GM21390 (cell line): ENCODE measurements at regions not wholly inside any gene's neighbourhood (a gene's known extent, or its start where the extent isn't known, plus 50 kb on each side); places are given as distances from the start of the nearest gene placed in this dataset.
"Not testable (repeated sequence)": the region's sequence is repeated elsewhere in the genome, so short reads cannot be mapped to it uniquely, and the experiment has no call there.

Source experiments
- ATAC-seq: cut with Tn5 transposase; IDR thresholded peaks from one replicate; pipeline ENCODE4 v1.9.1; 2021; ENCODE audit not compliant: unreplicated experiment

GRCh38 chr17:72175787-72176515 lies 55.1 kb downstream of the SOX9 start:
- no peak for ATAC-seq

GRCh38 chr17:72176516-72176851 lies 55.7 kb downstream of the SOX9 start:
- ATAC-seq, result no peak

DNA sequence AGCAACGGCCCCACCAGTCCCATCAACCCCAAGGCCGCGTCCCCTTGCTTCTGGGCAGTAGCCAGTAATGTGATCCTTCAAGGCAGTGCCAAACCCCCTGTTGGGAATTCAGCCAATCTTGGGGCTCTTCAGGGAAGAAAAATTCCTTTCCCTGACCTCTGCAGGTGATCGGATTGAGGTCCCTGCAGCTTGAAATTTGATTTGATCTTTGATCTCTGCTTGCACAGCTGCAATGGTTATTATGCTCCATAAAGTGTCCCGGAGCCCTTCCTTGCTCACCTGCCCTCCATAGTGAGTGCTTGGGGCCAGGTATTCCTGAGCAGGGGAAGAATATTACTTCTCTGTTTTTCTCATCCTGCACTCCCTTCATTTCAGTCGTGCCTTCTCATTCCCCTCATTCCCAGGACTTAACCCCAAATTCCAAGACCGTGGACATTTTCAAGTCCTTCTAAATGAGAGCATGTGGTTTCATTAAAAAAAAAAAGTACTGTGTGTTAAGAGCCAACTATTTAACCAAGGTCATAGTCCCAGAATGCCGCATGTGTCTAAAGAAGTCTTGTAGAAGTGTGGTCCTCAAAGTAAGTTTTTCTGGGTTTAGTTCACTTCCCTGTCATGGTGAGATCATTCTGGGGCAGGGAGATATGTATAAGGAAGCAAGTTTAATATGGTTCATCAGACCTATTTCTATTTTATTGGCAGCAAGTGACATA lies 56.3 kb downstream of the SOX9 start:
- ATAC-seq, result no peak

GRCh38 chr17:72177738-72178137 lies 56.9 kb downstream of the SOX9 start:
- no peak for ATAC-seq

- ATAC-seq, result no peak
These were observed 61.6 kb downstream of the SOX9 start for GRCh38 chr17:72182371-72182873.

- ATAC-seq, result no peak
These were observed 62.4 kb downstream of the SOX9 start for GRCh38 chr17:72183194-72183685.

DNA sequence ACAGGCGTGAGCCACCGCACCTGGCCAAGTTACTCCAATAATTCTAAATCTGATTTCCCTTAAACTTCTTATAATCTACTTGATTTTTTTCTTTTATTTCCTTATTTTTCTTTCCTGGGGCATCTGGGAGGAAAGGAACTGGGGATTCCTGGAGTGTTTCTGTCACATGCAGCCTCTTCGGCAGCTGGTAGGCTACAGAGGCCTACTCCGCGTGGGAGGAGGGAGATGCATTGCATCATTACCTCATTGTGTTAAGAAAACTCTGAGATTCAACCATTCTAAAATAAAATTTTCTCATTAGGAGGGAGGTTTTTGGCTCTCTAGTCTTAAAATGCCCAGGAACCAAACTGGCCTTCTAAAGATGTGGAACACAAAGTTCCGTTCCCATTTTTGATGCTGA lies 64.0 kb downstream of the SOX9 start:
- no peak for ATAC-seq

DNA sequence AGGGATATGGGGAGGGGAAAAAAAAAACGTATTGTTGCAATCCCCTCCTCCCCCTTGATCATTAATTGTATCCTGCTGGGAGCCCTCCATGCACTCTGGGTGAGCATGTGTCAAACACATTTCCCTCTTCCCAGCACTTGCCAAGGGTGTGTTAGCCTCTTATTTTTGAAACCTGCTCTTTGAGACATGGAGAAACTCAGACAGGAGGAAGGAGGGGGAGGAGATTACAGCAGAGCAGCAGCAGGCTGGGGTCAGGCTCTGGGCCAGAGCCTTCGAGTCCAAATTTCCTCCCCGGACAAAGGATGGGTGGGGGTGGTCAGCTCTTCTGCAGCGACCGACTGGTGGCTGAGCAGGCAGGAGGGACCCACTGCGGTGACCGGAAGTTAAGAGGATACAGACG lies 64.7 kb downstream of the SOX9 start:
- ATAC-seq, result no peak

GRCh38 chr17:72187556-72187955 lies 66.7 kb downstream of the SOX9 start:
- ATAC-seq, result no peak

- no peak for ATAC-seq
These were observed 68.0 kb downstream of the SOX9 start for GRCh38 chr17:72188801-72189200.

DNA sequence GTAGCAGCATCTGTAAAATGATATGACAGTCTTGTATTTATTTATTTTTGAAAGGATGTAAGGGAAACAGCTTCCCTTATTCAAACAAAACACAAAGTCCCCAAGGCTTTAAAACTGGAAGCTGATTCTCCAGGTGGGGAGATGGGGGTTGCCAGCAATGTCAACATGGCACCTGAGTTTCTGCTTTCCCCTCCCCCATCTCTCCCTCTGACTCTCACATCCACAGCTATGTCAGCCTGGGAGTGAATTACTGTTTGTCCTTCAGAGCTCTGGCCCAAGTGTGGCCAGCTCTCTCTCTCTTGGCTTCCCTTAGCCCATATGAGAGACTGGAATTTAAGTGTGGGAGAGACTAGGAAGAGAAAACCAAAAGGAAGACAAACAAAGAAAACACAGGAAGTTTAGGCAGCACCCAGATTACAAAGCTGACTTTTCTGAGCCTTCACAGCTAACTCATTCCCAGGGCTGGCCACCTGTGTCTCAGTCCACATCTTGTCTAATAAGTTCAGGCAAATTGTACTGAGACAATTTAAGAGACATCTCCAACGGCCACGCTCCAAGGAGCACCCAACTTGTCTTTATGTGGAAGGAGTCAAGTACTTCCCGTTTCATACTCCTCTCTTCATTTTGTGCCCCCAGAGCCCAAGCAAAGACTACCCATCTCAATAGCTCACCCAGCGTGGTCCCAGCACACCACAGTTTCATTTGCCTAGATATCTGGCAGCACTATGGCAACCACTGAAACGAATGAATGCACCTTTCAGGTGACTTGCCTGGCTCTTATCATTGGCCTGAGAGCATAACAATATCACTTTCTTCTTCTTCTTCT lies 69.2 kb downstream of the SOX9 start:
- ATAC-seq, result no peak

DNA sequence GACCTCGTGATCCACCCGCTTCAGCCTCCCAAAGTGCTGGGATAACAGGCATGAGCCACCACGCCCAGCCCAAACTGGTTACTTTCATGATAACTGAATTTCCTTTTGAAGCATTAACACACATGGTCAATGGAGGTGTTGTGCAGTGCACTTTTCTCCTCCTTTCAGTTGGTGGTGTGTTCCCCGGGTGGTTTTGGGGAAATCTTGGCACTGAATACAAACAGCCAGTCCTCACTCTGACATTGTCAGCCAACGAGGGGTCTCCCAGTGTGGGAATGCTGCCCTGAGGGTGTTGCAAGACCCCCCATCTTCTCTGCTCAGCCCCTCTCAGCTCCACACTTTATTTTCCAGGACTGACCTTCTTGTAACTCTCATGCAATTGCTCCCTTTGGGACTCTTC lies 70.5 kb downstream of the SOX9 start:
- no peak for ATAC-seq

- no peak for ATAC-seq
These were observed 71.3 kb downstream of the SOX9 start for GRCh38 chr17:72191921-72192799.

- ATAC-seq, result no peak
These were observed 72.0 kb downstream of the SOX9 start for GRCh38 chr17:72192800-72193192.

DNA sequence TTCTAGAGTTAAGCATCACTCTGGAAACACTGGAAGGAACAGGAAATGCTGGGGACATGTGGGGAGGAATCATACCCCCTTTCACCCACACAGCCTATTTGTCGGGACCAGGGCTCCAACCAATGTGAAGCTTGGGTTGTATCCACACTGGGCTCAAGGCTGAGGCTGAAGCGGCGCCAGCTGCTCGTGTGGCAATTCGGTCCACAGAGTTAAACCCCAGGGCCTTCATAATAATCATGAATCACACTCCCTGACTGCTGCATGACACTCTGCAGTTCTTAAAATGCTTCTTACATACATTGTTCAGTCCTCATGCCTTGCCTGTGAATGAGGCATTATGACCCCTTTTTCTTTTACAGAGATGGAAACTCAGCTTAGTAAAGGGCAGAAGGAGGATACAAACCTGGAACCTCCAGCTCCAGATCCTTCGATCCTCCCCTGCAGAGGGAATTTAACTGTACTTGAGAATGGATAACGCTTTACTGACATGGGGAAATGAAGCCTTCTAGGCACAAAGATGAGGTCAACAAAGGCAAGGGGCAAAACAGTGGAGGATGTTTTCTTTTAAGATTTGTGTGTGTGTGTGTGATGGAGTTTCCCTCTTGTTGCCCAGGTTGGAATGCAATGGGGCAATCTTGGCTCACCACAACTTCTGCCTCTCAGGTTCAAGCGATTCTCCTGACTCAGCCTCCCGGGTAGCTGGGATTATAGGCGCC lies 72.7 kb downstream of the SOX9 start:
- ATAC-seq, result no peak

DNA sequence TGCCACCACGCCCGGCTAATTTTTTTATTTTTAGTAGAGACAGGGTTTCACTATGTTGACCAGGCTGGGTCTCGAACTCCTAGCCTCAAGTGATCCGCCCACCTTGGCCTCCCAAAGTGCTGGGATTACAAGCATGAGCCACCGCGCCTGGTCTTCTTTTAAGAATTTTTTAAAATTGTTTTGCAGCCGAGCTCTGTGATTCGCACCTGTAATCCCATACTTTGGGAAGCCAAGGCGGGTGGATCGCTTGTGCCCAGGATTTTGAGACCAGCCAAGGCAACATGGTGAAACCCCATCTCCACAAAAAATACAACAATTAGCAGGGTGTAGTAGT lies 73.3 kb downstream of the SOX9 start:
- not testable (repeated sequence) for ATAC-seq

DNA sequence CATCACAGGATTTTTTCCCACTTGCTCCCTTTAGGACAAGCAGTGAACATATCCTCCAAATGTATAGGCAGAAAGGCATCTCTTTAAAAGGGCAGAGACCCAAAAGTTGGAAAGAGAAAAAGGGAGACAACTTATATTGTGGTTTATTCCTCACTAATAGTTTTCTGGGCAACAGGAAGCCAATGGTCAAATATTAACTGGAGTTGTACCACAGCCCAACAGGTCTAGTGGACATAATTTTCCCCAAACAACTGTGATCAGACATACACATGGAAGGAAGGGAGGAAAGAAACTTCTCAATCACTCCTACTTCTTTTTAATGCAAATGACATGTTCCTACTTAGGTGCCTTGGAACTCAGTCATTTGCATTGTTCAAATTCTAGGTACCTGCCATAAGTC lies 78.4 kb downstream of the SOX9 start:
- no peak for ATAC-seq

- no peak for ATAC-seq
These were observed 83.9 kb downstream of the SOX9 start for GRCh38 chr17:72204742-72205141.

DNA sequence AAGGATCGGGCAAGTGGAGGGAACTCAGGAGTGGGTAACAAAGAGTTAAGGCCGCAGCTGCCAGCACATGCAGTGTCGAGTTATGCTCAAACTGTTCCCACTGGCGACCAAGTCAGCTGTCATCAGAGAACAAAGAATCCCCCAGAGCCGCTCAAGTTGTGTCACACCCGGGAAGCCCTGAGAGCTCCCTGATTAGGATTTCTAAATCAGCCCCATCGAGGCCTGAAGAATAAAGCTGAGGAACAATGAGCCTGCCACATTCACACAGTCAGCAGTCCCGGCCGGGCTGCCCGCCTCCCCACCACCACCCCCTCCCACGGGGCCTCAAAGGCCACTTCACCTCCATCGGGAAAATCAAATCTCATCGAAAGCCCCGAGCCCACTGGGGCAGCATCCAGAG lies 84.5 kb downstream of the SOX9 start:
- no peak for ATAC-seq

DNA sequence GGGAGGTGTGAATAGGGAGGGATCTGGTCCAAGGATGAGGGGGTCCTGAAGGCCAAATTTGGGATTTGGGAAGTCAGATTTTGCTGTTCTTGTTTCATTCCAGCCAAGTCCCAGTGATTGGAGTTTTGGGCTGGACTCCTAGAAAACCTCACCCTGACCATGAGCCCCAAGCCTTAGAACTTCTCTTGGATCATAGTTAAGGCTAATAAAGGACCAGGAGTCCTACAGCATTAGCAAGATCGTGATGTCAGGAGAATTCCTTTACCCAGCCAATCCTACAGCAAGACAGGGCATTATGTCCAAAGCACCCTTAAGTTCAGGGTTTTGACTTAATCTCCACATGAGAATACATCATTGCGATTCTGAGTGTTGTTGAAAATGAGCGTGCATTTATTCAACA lies 85.0 kb downstream of the SOX9 start:
- no peak for ATAC-seq
